ENCODE measurements at regions not wholly inside any gene's neighbourhood (a gene's known extent, or its start where the extent isn't known, plus 50 kb on each side); places are given as distances from the start of the nearest gene placed in this dataset.

DNA sequence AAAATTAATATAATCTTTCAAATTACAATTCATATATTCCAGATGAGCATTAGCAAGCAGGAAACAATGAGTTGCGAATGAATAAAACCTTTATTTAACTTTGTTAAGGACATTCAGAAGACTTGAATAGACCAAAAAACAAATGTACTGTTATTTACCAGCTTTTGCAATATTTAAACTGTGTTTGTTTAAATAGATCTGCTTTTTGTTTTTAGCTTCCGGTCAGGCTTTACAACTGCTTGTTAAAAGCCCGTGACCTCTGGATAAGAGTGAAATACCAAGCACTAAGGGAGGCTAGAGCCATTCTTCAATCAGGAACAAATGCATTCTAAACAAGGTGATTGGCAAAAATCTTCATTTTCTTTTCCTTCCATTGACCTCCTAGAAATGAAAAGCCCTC lies 184.9 kb upstream of the GNAI1 start:
- TF ChIP-seq EP300 (IDR thresholded peaks at IDR 0.05; ENCODE audit: borderline replicate concordance): no peak
- no peak for TF ChIP-seq REST (IDR thresholded peaks at IDR 0.05; ENCODE audit: low read depth)
- no peak for TF ChIP-seq TCF12 (IDR thresholded peaks at IDR 0.05; ENCODE audit: low read depth)
- no peak for TF ChIP-seq TAF1 (IDR thresholded peaks at IDR 0.05; ENCODE audit: low read depth)
- no peak for TF ChIP-seq USF1 (IDR thresholded peaks at IDR 0.05)
- TF ChIP-seq RAD21 (IDR thresholded peaks at IDR 0.05; ENCODE audit: low read depth): no peak
- no peak for TF ChIP-seq CREB1 (IDR thresholded peaks at IDR 0.05; ENCODE audit: low read depth)
- TF ChIP-seq, protein P1, sequence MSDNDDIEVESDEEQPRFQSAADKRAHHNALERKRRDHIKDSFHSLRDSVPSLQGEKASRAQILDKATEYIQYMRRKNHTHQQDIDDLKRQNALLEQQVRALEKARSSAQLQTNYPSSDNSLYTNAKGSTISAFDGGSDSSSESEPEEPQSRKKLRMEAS (IDR thresholded peaks at IDR 0.05): no peak
- no peak for TF ChIP-seq FOXM1 (IDR thresholded peaks at IDR 0.05; ENCODE audit: borderline replicate concordance, low read depth)

All from Ishikawa (cell line).